Dendritic cell treated with granulocyte-macrophage colony-stimulating factor and Interleukin-4, amounts not matched to agents 40 ng/mL and 50 ng/mL, for 4 days (primary cell): ENCODE measurements at regions not wholly inside any gene's neighbourhood (a gene's known extent, or its start where the extent isn't known, plus 50 kb on each side); places are given as distances from the start of the nearest gene placed in this dataset.

Experiments used
- H3K27ac Mint-ChIP-seq: one replicate; pipeline ENCODE4 v1.8.0; 2022; ENCODE audit warnings: mild to moderate bottlenecking, mixed read lengths
- H3K27me3 Mint-ChIP-seq: one replicate; pipeline ENCODE4 v1.8.0; 2022; ENCODE audit warnings: mild to moderate bottlenecking, mixed read lengths
- H3K36me3 Mint-ChIP-seq: one replicate; pipeline ENCODE4 v1.8.0; 2022; ENCODE audit warnings: low read depth, mixed read lengths
- H3K4me1 Mint-ChIP-seq: one replicate; pipeline ENCODE4 v1.8.0; 2022; ENCODE audit warnings: low read depth, mixed read lengths
- H3K4me3 Mint-ChIP-seq: one replicate; pipeline ENCODE4 v1.8.0; 2022; ENCODE audit warnings: mild to moderate bottlenecking, moderate library complexity, mixed read lengths
- H3K9me3 Mint-ChIP-seq: one replicate; pipeline ENCODE4 v1.8.0; 2022; ENCODE audit warnings: mixed read lengths
- intact Hi-C: fragments of 100-400 bp; cut with micrococcal nuclease; formaldehyde crosslinking; loops from one replicate; pipeline ENCODE4 v1.15.0; 2022

- H3K36me3 Mint-ChIP-seq: no peaks in the 10 kb centered on the region
- H3K4me1 Mint-ChIP-seq: no peaks in the 10 kb centered on the region
- no peaks in the 10 kb centered on the region for H3K9me3 Mint-ChIP-seq
- no peak overlapping the region for H3K4me3 Mint-ChIP-seq
- intact Hi-C loops: loop anchor here (5.0 kb wide), 1 partner anchor 158 kb away; no protein-coding TSS in a partner anchor
- H3K27ac Mint-ChIP-seq: no peak overlapping the region
- peaks cover 5% of the 10 kb centered on the region for H3K27me3 Mint-ChIP-seq
Observed at GRCh38 chr14:22318951-22319350, 270.1 kb downstream of the DAD1 start.

- Mint-ChIP-seq H3K9me3 (no peaks in the 10 kb centered on the region), H3K4me3 (no peak overlapping the region), H3K27ac (no peak overlapping the region), H3K4me1 (peaks cover 9% of the 10 kb centered on the region), H3K36me3 (no peaks in the 10 kb centered on the region), H3K27me3 (peaks cover 3% of the 10 kb centered on the region)
- intact Hi-C loops: loop anchor here (5.0 kb wide), 1 partner anchor 161 kb away; no protein-coding TSS in a partner anchor
Observed at GRCh38 chr14:22316473-22316872, 272.6 kb downstream of the DAD1 start.

GRCh38 chr14:22315336-22315735, 273.7 kb downstream of the DAD1 start:
- Mint-ChIP-seq H3K4me3 (no peak overlapping the region), H3K27me3 (peaks cover 3% of the 10 kb centered on the region), H3K9me3 (no peaks in the 10 kb centered on the region), H3K36me3 (no peaks in the 10 kb centered on the region), H3K4me1 (peaks cover 10% of the 10 kb centered on the region), H3K27ac (no peak overlapping the region)
- intact Hi-C loops: loop anchor here (5.0 kb wide), 1 partner anchor 162 kb away; no protein-coding TSS in a partner anchor

GRCh38 chr14:22314183-22314820, 274.7 kb downstream of the DAD1 start:
- Mint-ChIP-seq H3K4me3 (no peak overlapping the region), H3K9me3 (no peaks in the 10 kb centered on the region), H3K27ac (no peak overlapping the region)

GRCh38 chr14:22313172-22313801, 275.7 kb downstream of the DAD1 start:
- H3K9me3 Mint-ChIP-seq: no peaks in the 10 kb centered on the region
- no peak overlapping the region for H3K27ac Mint-ChIP-seq
- H3K4me3 Mint-ChIP-seq: no peak overlapping the region
- peaks cover 10% of the 10 kb centered on the region for H3K4me1 Mint-ChIP-seq
- intact Hi-C loops: no loop called here
- H3K27me3 Mint-ChIP-seq: peaks cover 4% of the 10 kb centered on the region
- no peaks in the 10 kb centered on the region for H3K36me3 Mint-ChIP-seq

More at GRCh38 chr14:22314183-22314820, 274.7 kb downstream of the DAD1 start:
- intact Hi-C loops: no loop called here
- H3K36me3 Mint-ChIP-seq: no peaks in the 10 kb centered on the region
- H3K27me3 Mint-ChIP-seq: peaks cover 2% of the 10 kb centered on the region
- peaks cover 10% of the 10 kb centered on the region for H3K4me1 Mint-ChIP-seq

GRCh38 chr14:22311636-22312035, 277.4 kb downstream of the DAD1 start:
- Mint-ChIP-seq H3K9me3 (no peaks in the 10 kb centered on the region), H3K36me3 (no peaks in the 10 kb centered on the region), H3K4me1 (peaks cover 10% of the 10 kb centered on the region), H3K27me3 (peaks cover 2% of the 10 kb centered on the region), H3K4me3 (no peak overlapping the region), H3K27ac (no peak overlapping the region)
- intact Hi-C loops: no loop called here

GRCh38 chr14:22305607-22306006, 283.4 kb downstream of the DAD1 start:
- no peak overlapping the region for H3K4me3 Mint-ChIP-seq
- H3K9me3 Mint-ChIP-seq: no peaks in the 10 kb centered on the region
- H3K4me1 Mint-ChIP-seq: no peaks in the 10 kb centered on the region
- no peak overlapping the region for H3K27ac Mint-ChIP-seq
- intact Hi-C loops: no loop called here
- H3K27me3 Mint-ChIP-seq: peaks cover 4% of the 10 kb centered on the region
- no peaks in the 10 kb centered on the region for H3K36me3 Mint-ChIP-seq

GRCh38 chr14:22304326-22304725, 284.7 kb downstream of the DAD1 start:
- intact Hi-C loops: no loop called here
- Mint-ChIP-seq H3K27me3 (peaks cover 4% of the 10 kb centered on the region), H3K27ac (no peak overlapping the region), H3K4me3 (no peak overlapping the region), H3K4me1 (no peaks in the 10 kb centered on the region), H3K36me3 (no peaks in the 10 kb centered on the region), H3K9me3 (no peaks in the 10 kb centered on the region)

- intact Hi-C loops: loop anchor here (2.0 kb wide), 1 partner anchor 71 kb away; no protein-coding TSS in a partner anchor
- no peaks in the 10 kb centered on the region for H3K4me1 Mint-ChIP-seq
- H3K36me3 Mint-ChIP-seq: no peaks in the 10 kb centered on the region
- H3K27me3 Mint-ChIP-seq: peaks cover 1% of the 10 kb centered on the region
- H3K4me3 Mint-ChIP-seq: no peak overlapping the region
- no peaks in the 10 kb centered on the region for H3K9me3 Mint-ChIP-seq
- H3K27ac Mint-ChIP-seq: no peak overlapping the region
Observed at GRCh38 chr14:22303589-22304195, 285.3 kb downstream of the DAD1 start.

- Mint-ChIP-seq H3K36me3 (no peaks in the 10 kb centered on the region), H3K4me1 (peaks cover 5% of the 10 kb centered on the region), H3K27me3 (peaks cover 6% of the 10 kb centered on the region), H3K27ac (no peak overlapping the region), H3K9me3 (no peaks in the 10 kb centered on the region), H3K4me3 (no peak overlapping the region)
- intact Hi-C loops: no loop called here
Observed at GRCh38 chr14:22300646-22301045, 288.4 kb downstream of the DAD1 start.

- no peak overlapping the region for H3K27ac Mint-ChIP-seq
- H3K36me3 Mint-ChIP-seq: no peaks in the 10 kb centered on the region
- H3K4me1 Mint-ChIP-seq: peaks cover 5% of the 10 kb centered on the region
- intact Hi-C loops: no loop called here
- no peak overlapping the region for H3K4me3 Mint-ChIP-seq
- peaks cover 6% of the 10 kb centered on the region for H3K27me3 Mint-ChIP-seq
- H3K9me3 Mint-ChIP-seq: no peaks in the 10 kb centered on the region
Observed at GRCh38 chr14:22297376-22297775, 291.6 kb downstream of the DAD1 start.

GRCh38 chr14:22296722-22297121, 292.3 kb downstream of the DAD1 start:
- H3K4me1 Mint-ChIP-seq: peaks cover 5% of the 10 kb centered on the region
- H3K36me3 Mint-ChIP-seq: no peaks in the 10 kb centered on the region
- no peak overlapping the region for H3K4me3 Mint-ChIP-seq
- H3K27ac Mint-ChIP-seq: no peak overlapping the region
- H3K27me3 Mint-ChIP-seq: peaks cover 4% of the 10 kb centered on the region
- H3K9me3 Mint-ChIP-seq: no peaks in the 10 kb centered on the region
- intact Hi-C loops: no loop called here

- peaks cover 5% of the 10 kb centered on the region for H3K4me1 Mint-ChIP-seq
- H3K27ac Mint-ChIP-seq: no peak overlapping the region
- peaks cover 4% of the 10 kb centered on the region for H3K27me3 Mint-ChIP-seq
- no peaks in the 10 kb centered on the region for H3K36me3 Mint-ChIP-seq
- intact Hi-C loops: no loop called here
- no peak overlapping the region for H3K4me3 Mint-ChIP-seq
- no peaks in the 10 kb centered on the region for H3K9me3 Mint-ChIP-seq
Observed at GRCh38 chr14:22296088-22296487, 292.9 kb downstream of the DAD1 start.

GRCh38 chr14:22291406-22291805, 297.6 kb downstream of the DAD1 start:
- Mint-ChIP-seq H3K9me3 (no peaks in the 10 kb centered on the region), H3K4me3 (no peak overlapping the region), H3K27ac (no peak overlapping the region), H3K36me3 (no peaks in the 10 kb centered on the region), H3K27me3 (no peaks in the 10 kb centered on the region), H3K4me1 (no peaks in the 10 kb centered on the region)
- intact Hi-C loops: no loop called here
